ENCODE measurements at regions not wholly inside any gene's neighbourhood (a gene's known extent, or its start where the extent isn't known, plus 50 kb on each side); places are given as distances from the start of the nearest gene placed in this dataset.

DNA sequence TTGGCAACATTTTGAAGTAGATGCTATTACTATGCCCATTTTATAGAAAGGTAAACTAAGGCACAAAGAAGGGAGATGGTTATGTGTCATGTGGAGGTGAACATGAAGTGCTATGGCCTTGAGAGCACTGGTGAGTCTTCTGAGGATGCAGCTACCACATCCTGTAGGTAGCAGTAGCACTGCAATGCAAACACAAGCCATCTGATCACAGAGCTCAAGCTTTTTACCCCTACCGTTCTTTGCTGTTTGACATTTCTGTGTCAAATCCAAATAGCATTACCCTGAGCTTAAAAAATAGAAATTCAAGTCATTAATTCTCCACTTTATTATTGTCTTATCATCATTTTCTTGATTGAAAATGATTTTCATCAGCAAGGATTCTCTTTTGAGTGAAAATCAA lies 382.9 kb downstream of the KCTD12 start:
- no peak overlapping the region for H3K4me3 ChIP-seq (ENCODE audit: low read depth, low read length)
- TF ChIP-seq, protein P1, sequence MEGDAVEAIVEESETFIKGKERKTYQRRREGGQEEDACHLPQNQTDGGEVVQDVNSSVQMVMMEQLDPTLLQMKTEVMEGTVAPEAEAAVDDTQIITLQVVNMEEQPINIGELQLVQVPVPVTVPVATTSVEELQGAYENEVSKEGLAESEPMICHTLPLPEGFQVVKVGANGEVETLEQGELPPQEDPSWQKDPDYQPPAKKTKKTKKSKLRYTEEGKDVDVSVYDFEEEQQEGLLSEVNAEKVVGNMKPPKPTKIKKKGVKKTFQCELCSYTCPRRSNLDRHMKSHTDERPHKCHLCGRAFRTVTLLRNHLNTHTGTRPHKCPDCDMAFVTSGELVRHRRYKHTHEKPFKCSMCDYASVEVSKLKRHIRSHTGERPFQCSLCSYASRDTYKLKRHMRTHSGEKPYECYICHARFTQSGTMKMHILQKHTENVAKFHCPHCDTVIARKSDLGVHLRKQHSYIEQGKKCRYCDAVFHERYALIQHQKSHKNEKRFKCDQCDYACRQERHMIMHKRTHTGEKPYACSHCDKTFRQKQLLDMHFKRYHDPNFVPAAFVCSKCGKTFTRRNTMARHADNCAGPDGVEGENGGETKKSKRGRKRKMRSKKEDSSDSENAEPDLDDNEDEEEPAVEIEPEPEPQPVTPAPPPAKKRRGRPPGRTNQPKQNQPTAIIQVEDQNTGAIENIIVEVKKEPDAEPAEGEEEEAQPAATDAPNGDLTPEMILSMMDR (IDR thresholded peaks at IDR 0.05; ENCODE audit: insufficient read depth, low read depth, low read length), result no peak
- DNase-seq (ENCODE audit: low read depth), result no peak

DNA sequence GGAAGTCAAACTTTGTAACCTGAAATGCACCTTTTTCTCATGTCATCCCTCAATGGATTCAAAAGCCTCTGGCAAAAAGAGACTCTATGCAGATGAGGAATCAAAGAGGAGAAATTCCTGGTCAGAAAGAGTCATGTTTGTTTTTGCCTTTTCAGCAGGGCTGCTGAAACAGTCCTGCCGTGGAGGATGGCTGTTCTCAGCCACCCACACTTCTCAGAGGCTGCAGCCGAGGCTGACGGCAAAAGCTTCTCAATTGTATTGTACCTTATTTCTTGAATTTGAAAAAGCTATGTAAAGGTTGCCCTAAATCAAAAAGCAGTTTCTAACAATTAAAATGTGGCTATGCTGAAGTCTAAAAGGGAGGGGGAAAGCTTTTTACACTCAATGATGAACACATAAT lies 385.3 kb downstream of the KCTD12 start:
- DNase-seq (ENCODE audit: low read depth), result no peak
- TF ChIP-seq, protein P1 (IDR thresholded peaks at IDR 0.05; ENCODE audit: insufficient read depth, low read depth, low read length), result no peak
- H3K4me3 ChIP-seq (ENCODE audit: low read depth, low read length), result no peak overlapping the region

DNA sequence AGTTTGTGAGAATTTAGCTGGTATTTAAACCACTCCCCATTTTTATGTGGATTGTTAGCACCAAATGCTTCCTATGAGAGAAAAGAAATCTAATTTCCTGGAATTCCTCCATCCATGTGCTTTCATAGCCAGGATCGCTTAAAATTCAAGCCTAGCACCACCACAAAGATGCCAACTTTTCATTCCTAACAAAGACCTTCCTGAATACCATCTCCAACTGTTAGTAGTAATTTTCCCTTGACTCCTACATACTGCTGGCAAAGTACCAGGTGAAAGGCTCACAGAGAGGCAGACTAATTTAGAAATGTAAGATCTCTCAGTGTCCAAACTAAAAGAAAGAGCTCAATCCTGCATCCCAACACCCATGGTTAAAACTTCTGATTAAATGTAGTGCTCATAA lies 386.3 kb downstream of the KCTD12 start:
- TF ChIP-seq, protein P1 (IDR thresholded peaks at IDR 0.05; ENCODE audit: insufficient read depth, low read depth, low read length), result no peak
- DNase-seq (ENCODE audit: low read depth), result no peak
- no peak overlapping the region for H3K4me3 ChIP-seq (ENCODE audit: low read depth, low read length)

DNA sequence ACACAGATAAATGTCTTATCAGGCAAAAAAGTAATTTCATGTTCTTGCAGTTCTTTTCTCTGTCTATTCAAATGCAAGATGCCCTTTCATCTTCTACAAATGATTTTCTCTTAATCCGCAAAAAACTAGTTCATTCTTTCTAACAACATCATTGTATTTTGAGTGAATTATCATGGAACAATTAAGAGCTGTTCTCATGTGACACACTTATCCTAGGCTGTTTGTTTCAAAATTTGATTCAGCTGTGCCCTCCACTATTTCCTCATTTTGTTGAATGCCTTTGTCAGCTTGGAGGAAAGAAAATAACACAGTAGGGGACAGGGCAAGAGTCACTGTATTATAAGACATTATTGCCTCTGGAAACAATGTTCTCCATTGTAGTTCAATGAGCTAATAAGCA lies 396.9 kb downstream of the KCTD12 start:
- no peak overlapping the region for H3K4me3 ChIP-seq (ENCODE audit: low read depth, low read length)
- TF ChIP-seq, protein P1 (IDR thresholded peaks at IDR 0.05; ENCODE audit: insufficient read depth, low read depth, low read length), result no peak
- no peak for DNase-seq (ENCODE audit: low read depth)

DNA sequence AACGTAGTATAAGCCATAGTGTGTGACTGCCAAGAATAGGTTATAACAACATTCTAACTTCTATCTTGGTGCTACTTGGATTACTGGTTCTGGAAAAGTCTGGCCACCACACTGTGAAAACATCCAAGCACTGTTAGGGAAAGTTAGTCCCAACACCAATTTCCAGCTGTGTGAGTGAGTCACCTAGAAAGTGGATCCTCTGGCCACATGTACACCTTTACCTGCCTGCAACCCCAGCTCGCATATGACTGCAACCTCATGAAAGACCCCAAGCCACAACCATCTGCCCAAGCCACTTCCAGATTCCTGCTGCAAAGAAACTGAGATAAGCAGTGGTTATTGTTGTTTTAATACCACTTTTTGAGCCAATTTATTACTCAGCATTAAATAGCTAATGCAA lies 404.5 kb downstream of the KCTD12 start:
- H3K4me3 ChIP-seq (ENCODE audit: low read depth, low read length), result no peak overlapping the region
- DNase-seq (ENCODE audit: low read depth), result no peak
- TF ChIP-seq, protein P1 (IDR thresholded peaks at IDR 0.05; ENCODE audit: insufficient read depth, low read depth, low read length), result no peak

DNA sequence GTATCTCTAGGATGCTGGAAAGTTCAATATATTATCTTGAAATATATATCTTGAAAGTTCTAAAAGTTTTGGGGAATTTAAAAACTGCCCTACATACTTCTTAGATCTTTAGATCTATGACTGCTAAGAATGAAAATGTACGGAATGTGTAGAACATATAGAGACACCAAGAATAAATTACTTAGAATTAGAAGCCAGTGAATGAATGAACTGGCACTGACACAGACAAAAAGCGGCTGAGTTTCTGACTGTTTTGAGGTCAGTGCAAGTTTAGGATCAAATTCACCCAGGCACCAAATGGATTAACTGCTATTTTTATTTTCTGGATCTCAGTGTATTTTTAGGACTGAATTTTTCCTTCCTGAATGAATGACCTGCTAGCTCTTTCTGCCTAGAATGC lies 411.2 kb downstream of the KCTD12 start:
- DNase-seq (ENCODE audit: low read depth), result no peak
- no peak overlapping the region for H3K4me3 ChIP-seq (ENCODE audit: low read depth, low read length)
- TF ChIP-seq, protein P1 (IDR thresholded peaks at IDR 0.05; ENCODE audit: insufficient read depth, low read depth, low read length), result no peak

DNA sequence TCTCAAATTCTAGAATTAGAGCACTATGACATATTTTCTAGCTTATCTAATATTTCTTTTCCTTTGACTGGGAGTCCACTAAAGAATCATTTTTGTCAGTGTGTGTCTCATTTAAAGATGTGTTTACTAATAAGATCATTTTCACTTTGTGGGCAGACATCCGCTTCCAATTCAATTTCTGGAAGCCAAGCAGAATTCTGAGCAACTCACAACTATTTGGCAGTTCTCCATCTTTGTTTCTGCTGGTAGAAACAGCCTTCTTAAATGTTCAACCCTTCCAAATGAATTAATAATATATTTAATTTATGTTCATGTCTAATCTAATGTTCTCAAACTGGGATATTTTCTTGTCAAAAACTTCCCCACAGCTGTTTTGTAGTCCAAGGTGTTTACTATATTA lies 411.8 kb downstream of the KCTD12 start:
- no peak for DNase-seq (ENCODE audit: low read depth)
- no peak overlapping the region for H3K4me3 ChIP-seq (ENCODE audit: low read depth, low read length)
- TF ChIP-seq, protein P1 (IDR thresholded peaks at IDR 0.05; ENCODE audit: insufficient read depth, low read depth, low read length), result no peak
